GM19467 (cell line): ENCODE measurements at regions not wholly inside any gene's neighbourhood (a gene's known extent, or its start where the extent isn't known, plus 50 kb on each side); places are given as distances from the start of the nearest gene placed in this dataset.

Source experiments
- ATAC-seq: cut with Tn5 transposase; IDR thresholded peaks from one replicate; pipeline ENCODE4 v1.9.1; 2021; ENCODE audit warnings: mild to moderate bottlenecking, moderate library complexity; ENCODE audit not compliant: unreplicated experiment

DNA sequence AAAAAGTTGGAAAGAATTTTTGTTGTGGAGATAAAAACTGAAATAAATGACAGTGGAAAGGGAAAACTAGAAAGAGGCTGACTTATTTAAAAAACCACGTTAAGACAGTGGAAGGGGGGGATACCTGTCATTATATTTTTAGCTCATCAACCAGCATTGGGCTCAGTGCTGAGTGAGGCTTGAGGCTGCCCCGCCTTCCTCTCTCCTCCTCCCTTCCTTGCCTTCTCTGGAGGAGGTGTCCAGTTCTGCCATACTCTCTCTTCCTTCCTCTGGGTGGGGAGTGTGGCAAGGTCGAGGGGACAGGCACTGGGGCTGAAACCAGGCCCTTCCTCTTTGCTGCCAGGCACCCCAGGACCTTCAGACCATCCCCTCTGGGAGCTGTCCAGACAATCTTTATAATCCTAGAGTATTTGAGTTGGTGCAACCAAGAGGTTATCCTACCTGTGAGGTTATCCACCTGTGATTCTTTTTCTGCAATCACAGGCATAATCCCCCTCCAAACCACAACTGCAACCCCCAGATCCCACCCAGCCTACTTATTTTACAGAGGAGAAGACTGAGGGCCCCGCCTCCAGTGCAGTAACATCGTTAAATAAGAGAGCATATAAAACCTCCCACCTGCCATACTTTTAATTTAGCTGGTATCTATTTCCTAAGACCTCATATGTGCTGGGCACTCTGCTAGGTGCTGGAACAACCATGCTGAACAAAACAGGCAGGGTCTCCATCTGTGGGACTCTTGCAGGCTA lies 578.5 kb downstream of the BUD13 start:
- no peak for ATAC-seq

DNA sequence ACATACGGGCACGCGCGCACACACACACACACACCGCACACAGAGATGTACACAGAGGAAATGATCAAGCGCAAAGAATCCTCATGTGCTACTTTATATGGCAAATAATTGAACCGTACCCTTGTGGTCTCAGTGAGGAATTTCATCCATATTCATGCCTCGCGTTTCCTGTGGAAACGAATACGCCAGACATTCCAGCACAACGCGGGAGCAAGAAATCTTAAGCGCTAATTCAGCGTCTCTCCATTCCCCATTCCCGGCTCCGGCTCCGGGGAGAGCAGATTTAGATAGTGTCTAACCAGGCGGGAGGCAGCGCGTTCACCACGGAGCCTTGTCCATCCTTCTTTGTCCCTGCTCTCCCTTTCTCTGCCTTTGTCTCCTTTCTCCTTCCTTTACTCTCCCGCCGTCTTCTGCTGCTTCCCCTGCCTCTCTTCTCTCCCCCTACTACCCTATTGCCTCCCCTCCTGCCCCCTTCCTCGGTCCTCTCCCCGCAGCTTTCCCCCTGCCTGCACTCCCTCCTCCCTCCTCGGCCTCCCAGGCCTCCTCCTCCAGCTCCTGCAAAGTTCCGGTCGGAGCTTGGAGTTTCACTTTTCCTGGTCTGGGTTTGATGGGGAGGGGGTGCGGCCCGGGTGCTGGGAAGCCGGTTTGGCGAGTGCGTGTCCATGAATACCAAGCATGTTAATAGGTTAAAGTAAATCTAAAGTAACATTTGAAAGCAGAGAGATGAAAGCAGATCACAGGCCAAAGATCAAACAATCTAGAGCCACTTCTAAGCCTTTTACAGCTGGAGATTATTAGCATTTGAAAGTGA lies 579.3 kb downstream of the BUD13 start:
- no peak for ATAC-seq

DNA sequence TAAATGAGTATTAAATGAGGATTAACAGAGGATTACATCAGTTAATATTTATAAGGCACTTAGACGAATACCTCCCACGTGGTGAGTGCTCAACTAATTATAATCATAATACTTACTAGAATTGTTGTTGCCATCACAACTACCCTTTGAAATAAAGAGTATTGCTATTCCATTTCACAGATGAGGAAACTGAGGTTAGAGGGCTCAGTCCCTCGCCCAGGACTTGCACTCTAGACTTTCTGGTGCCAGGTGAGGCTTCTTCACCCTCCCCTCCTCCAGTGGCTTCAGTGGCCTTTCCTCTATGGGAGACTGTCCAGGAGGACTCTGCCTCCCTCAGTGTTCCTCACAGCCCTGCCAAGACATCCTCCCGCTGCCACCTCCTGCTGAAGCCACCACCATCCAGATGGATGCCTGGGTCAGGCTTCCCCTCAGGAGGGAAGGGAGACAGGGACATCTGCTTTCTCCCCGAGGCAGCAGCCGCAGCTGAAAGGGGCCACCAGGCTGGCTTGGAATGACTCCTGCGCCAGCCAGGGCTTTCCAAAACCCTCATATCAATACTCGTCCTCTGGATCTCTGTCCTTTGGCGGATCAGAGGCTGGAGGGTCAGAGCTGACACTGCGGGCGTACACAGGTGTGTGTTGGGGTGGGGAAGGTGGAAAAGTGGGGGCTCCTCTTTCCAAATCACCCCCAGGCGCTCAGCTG lies 580.1 kb downstream of the BUD13 start:
- no peak for ATAC-seq

DNA sequence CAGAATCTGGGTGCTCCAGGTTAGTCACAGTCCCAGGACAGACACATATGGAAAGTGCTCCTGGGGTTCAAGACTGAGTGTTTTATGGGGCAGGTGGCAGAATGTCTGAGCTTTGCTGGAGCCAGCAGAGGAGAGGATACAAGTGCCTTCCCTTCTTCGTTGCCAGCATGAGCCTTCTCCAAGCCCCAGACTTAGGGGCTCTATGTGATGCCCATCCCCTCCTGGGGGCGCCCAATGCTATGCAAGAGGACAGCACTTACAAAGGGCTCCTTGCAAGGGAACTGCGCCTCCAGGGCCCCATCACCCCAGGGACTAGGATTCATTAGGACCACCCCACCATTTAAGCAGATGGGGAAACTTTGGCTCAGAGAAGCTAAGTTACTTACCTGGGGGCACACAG lies 581.9 kb downstream of the BUD13 start:
- ATAC-seq: no peak

DNA sequence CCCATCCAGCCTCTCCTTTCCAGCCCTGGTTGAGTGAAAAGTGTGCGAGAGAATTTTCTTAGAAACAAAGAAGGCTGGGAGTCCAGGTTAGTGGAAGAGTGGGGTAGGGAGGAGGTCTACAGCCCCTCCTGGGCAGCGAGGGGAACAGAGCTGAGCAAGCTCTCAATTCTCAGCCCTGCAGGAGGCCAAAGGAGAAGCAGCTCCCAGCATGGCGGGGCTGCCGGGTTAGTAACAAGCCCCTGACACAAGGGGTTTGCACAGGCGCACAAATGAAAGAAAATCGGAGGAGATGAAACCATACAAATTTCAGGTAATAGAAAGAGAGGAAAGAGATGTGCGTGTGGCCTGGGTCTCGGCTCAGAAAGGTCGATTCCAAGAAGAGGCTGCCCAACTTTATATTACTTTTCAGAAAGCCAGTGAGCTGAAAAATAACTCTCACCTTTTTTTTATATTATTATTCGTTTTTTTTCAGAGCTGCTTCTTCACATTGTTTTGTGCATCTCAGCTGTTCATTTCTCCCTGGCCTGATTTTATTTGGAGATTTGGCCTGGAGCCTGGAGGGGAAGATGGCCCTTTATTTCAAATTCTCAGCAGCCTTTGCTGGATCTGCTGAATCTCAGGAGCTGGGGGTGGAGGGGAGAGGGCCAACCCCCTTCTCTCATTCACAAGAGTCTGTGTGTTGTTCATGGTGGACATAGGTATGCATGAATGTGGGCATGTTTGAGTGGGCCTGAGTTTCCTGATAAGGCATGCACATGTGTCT lies 583.2 kb downstream of the BUD13 start:
- ATAC-seq: no peak

DNA sequence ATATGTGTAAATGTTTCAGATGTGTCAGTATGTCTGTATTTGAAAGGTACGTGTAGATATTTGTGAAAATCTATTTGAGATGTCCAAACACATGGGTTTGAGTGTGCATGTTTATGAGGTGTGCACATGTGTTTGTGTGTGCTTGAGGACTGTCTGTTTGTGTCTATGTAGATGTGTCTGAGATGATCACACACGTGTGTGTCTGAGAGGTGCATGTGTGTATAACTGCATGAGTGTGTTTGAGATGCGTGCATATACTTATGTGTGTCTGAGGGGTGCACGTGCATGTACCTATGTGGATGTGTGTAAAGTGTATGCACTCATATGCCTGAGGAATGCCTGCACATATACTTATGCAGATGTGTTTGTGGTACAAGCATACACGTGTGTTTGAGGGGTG lies 584.4 kb downstream of the BUD13 start:
- ATAC-seq: no peak

DNA sequence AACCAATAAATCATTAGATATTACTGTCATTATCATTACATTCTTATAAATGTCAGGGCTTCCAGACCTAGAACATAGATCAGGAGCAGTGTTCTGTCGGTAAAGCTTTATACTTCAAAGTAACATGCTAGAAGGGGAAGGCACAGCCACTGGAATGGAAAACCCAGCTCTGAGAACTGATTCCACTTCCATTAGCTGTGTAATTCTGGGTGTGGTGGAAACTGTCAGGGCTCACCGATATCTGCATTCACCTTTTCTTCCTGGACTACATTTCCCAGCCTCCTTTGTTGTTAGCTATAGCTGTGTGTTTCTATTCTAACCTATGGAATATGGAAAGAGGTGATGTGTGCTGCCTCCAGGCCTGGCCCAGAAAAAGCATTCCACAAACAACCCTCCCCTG lies 585.8 kb downstream of the BUD13 start:
- no peak for ATAC-seq

DNA sequence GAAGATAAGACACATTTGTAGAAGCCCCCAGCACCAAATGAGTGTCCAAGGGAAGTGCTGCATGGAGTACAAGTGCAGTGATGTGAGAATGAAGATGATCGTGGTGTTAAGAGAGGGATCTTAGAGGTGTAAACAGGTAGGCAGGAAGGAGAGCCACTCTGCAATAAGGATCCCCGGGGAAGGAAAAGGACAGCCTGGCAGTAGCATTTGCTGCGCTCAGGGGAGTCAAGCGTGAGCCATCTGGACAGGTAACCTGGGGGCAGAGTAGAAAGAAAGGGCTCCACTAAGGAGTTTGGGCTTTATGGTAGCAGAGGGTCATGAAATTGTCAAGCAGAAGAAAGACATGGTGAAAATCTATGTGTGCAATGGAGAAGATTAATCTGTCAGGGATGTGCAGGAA lies 587.2 kb downstream of the BUD13 start:
- ATAC-seq: no peak

DNA sequence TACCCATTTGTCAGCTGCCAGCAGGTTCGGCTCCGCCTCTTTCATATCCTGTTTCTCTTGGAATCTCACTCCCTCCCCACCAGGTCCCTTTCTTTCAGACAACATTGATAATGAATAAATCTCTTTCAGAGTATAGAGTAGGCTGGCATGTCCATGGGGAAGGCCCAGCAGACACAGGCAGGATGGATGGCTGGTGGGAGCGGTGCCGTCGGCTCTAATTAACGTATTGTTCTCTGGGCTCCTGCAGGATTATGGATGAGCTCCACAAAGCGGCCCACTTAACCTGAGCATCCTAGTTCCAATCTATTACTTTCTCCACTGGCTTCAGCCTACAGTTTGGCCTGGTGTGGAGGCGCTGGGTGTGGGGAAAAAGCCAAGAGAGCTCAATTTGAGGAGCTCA lies 588.0 kb downstream of the BUD13 start:
- ATAC-seq: no peak

DNA sequence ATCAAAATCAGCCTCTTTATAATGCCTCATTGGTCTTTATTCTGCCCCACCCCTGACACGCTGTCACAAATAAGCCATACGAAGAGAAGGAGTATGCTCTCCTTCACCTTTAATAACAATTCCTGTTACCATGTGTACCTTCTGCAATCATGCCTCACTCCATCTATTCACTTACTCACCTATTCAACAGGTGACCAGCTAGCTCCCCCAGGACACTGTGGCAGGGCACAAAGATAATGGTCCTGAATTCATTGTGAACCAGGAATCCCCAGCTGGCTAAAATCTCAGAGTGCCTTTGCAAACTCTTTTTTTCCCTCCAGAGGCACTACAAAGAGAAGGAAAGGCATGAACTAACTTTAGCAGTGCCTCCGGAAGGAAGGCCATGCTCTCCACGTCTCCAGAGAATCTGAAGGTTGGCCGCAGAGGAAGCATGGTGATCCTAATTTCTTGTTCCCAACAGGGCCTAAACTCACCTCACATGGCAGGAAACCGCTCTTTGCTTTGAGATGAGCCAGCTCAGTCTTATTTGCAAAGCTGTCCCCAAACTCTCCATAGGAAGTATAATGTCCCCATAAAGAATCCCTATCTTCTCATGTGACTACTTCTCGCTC lies 590.3 kb downstream of the BUD13 start:
- ATAC-seq: no peak

DNA sequence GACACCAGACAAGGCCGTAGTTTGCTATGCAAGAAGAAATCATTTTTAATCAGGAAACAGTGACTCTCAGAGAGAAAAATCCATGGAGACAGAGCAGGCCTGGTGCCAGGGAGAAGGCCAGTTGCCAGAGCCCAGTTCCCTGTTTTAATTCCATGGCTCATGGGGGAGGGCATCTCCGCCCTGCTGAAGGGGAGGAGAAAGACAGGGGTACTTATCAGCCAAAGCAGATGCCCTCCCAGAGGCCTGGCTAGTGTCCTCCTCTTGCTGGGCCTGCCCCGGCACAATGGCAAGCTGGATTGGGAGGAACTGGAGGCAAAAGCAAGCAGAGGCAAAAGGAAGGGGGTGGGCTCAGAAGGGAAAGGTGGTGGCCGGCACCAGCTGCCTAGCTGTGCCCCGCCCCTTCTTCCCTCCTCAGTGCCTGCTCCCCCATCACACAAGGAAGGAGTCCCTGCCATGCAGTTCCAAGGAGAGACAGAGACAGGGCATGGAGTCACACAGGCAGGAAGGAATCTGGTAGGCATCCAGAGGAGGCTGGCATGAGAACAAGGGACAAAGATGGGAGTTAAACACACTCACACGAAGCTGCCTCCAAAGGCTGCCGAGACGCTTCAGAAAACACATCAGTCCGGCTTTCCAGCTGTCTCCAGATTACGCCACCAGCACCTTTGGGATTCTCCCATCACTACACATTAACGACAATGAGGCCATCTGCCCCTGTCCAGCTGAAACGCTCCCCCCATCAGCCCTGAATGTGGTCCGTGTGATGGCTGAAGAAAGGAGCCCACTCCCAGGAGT lies 591.8 kb downstream of the BUD13 start:
- ATAC-seq: no peak

DNA sequence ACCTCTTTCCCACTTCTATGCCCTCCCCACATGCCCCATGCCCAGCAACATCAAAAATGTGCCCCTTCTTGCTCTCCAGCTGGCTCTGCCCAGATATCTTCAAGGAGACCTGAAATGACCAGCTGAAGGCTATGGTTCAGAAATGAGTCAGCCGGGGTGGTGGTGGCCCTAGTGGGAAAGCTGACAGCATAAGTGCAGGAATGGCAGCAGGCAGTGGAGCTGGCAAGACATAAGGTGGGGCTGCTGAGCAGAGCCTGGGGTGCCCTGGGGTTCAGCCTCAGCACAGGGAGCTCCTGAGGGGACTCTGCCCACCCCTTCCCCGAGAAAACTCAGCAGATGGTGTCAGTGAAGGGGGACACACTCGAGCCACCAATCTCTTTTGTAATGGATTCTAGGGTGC lies 593.4 kb downstream of the BUD13 start:
- ATAC-seq: no peak

DNA sequence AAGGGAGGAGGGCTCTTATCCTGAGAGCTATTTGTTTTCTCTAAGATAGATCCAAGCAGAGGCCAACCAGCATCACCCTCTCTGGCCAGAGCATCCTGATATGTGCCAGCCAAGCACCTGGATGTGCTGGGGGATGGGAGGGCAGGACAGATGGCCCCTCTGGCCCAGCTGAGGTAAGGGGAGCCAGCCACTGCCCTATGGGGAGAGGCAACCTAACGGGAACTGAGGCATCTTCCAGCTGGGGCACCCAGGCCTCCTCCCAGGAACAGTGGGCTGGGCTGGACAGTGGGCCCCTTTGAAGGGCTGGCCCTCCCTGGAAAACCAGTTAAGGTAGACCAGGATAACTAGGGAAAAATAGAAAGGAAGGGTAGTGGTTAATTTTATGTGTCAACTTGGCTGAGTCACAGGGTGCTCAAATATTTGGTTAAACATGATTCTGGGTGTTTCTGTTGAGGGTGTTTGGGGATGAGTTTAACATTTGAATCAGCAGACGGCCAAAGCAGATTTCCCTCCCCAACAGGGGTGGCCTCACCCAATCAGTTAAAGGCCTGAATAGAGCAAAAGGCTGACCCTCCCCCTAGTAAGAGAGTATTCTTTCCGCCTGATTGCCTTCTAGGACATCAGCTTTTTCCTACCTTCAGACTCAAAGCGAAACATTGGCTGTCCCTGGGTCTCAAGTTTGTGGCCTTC lies 595.1 kb downstream of the BUD13 start:
- no peak for ATAC-seq

DNA sequence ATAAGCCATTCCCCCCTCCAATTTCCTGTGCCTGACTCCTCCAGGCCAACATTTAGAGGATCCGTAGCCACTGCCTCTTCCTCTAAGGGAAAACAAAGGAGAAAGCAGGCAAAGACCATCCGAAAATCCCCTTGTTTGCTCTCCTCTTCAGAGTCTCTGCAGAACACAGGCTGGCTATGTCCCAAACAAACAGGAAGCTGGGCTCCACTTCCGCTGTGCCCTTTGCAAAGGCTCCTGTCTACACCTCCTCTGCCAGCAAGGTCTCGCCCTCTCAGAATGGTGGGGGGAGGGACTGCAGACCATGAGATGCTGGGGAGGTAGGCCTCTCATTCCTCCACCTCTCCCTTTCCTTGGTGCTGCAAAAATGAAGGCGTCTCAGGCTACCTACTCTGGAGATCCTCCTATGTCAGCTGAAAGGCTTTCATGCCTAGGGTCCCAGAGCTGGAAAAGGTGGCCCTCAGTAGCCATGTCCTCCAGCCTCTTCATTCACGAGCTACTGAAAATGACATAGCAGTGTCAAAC lies 596.2 kb downstream of the BUD13 start:
- no peak for ATAC-seq

DNA sequence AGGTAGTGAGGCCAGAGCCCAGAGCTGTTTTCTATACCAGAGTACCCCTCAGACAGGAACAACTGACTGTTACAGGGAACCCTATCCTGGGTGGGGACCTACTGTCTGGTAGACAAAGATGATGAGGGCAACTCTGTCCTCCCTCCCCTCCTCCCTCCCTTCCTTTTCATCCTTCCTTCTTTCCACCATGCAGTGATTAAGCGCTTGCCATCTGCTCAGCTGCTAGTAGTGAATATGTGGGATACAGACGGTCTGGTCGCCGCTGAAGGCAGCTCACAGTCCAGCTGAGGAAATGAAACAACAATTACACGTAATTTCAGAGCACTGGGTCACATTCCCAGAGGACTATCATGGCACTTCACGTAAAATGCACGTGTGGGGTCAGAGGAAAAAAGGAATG lies 597.1 kb downstream of the BUD13 start:
- ATAC-seq: no peak

DNA sequence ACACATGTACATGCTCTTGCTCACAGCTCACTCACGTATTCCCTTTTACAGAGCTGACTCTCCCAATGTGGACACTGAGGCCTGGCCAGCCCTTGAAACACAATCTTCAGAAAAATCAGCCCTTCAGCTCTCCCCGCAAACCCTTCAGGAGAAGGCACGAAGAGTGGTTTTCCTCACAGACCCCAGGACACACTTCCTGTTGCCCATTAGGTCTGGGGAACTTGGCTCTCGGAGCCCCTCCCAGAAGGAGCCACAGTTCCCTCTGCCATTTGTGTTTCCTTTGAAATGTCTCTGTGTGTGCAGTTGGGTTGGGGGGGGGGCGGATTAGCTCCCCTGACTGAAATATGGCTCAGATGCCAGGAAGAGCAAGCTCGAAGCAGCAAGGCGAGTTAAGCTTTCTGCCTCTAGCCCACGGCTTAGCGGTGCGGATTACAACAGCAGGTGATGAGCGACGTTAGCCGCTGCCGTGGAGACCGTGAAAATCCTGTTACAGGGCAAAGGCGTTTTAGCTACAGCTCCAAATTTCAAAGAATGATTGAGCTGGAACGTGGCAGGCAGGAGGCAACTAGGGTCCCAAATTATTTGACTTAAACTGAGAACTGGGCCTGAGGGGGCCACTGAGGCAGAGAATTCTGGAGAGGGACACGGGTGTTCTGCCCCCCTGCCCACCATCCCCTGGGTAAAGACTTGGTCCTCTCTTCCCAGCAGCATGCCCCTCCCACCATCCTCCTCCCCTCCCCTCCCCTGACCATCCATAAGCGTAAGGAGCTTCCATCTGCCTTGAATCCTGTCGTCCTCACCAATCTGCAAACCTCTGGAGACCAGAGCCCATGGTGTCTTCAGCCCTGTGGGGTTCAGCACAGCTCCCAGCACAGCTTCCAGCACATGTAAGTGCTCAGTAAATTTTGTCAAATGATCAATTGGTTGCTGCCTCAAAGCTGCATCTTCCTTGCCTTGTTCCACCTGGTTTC lies 598.6 kb downstream of the BUD13 start:
- no peak for ATAC-seq

DNA sequence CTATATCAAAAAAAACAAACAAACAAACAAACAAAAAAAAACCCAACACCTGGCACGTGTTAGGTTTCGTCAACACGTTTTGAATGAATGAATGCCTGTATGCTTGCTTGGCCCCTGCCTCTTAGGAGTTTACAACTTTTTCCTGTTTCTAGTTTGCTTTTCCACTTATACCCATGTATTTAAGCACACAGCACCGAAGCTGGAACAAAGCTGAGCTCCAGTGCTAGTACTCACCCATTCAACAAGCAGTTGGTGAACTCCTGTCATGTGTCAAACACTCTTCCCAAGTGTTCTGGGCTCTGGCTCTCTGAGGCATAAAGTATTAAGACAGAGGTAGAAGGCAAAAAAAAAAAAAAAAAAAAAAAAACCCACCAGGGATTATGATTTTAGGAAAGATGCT lies 599.3 kb downstream of the BUD13 start:
- ATAC-seq: no peak

DNA sequence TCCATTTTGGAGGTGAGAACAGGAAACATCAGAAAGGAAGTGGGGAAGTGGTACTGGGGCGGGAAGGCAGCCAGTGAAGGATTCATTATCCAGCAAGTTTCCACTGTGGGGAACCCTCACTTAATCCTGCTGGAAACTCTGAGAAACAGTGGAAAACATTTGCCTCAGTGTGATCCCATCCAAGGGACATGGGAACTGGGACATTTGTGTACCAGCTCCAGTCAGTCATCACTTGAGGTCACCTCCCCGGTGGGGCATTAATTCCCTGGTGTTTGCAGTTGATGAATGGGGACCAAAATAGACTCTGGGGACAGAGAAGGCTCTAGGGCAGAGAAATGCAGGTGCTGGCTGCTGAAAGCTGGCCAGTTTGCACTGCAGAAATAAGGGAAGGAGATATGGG lies 599.9 kb downstream of the BUD13 start:
- no peak for ATAC-seq
